Amniotic stem cell (primary cell): ENCODE measurements at regions not wholly inside any gene's neighbourhood (a gene's known extent, or its start where the extent isn't known, plus 50 kb on each side); places are given as distances from the start of the nearest gene placed in this dataset.

Experiments
- DNase-seq: peaks from one replicate; lab custom pipeline; 2025; lab: John Stamatoyannopoulos, UW

DNA sequence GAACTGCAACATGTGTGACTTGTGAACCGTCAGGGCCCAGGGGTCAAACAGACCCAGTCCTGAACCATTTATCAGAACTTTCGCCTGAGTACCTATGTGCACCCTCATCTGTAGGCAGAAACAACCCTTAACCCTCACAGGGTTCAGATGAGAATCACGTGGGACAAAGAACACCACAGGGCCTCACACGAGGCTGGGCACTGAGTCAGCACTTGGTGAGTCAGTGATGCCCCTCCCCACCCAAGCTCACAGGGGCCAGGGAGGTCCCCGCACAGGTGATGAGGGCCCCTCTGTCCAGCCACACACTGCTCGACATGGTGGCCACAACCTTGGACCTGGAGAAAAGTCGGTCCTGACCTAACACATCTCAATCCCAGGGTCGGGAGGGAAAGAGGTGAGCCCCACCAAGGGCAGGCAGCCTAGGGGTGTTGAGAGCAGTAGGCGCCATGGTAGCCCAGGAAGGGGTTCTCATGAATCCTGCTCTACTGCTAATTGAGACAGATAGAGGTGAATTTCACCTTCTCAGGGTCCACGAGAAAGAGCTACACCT is 176.4 kb downstream of the SHANK2 start:
- DNase-seq, result no peak

GRCh38 chr11:71075116-71075720 is 177.2 kb downstream of the SHANK2 start:
- no peak for DNase-seq

- DNase-seq, result no peak
Observed at GRCh38 chr11:71071736-71072509, 180.5 kb downstream of the SHANK2 start.

DNA sequence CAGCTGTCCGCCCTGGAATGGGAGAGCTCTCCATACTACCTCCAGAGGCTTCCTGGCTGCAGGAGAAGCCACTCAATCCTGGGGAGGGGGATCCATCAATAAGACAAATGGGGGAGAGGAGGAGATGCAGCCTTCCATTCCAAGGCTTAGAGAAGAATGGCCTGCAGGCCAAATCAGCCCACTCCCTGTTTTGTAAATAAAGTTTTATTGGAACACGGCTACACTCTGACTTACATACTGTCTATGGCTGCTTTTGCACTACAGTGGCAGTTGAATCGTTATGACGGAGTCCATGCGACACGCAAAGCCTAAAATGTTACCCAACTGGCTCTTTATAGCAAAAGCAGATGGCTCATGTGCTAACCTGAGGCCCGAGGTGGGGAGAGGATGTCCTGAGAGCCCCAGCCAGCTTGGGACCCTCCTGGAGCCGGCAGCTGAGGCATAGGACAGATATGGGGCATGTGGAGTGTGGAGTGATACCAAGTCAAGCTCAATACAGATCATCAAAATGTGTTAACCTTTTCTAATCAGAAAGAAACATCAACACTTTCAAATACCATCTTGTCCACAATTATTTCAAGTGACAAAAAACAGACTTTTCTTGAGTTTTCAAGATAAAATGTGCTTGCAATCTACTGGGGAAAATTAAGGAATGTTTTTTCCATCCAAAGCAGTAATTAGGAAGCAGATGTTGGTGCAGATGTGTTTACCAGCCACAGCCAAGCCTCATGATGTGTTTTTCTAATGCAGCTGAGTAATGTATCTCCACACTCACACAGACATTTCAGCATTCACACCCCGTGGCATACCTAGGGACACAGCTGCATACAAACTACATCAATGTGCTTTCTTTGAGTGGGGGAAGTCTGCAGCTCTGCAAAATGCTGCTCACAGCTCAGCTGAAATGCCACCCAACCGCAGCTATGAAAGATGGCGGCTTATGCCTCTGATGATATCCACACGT is 181.6 kb downstream of the SHANK2 start:
- DNase-seq, result no peak

DNA sequence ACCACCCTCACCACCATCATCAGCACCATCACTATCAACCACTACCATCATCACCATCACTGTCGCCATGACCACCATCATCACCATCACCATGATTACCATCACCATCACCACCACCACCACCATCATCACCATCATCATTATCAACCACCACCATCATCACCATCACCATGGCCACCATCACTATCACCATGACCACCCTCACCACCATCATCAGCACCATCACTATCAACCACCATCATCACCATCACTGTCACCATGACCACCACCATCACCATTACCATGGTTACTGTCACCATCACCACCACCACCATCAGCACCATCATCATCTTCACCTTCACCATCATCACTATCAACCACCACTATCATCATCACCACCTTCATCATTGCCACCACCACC is 183.4 kb downstream of the SHANK2 start:
- DNase-seq, result no peak

DNA sequence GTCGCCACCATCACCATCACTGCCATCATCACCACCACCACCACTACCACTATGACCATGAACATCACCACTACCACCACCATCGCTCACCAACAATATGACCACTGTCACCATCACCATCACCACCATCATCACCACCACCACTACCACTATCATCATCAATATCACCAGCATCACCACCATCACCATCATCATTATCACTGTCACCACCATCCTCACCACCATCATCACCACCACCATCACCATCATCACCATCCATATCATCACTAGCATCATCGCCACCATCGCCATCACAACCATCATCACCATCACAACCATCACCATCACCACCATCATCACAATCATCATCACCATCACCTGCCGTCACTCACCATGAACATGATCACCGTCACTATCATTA is 184.6 kb downstream of the SHANK2 start:
- no peak for DNase-seq

GRCh38 chr11:71066311-71066710 is 186.1 kb downstream of the SHANK2 start:
- no peak for DNase-seq

- DNase-seq, result no peak
Observed at GRCh38 chr11:71065841-71066240, 186.5 kb downstream of the SHANK2 start.

- no peak for DNase-seq
Observed at GRCh38 chr11:71064702-71065515, 187.5 kb downstream of the SHANK2 start.

DNA sequence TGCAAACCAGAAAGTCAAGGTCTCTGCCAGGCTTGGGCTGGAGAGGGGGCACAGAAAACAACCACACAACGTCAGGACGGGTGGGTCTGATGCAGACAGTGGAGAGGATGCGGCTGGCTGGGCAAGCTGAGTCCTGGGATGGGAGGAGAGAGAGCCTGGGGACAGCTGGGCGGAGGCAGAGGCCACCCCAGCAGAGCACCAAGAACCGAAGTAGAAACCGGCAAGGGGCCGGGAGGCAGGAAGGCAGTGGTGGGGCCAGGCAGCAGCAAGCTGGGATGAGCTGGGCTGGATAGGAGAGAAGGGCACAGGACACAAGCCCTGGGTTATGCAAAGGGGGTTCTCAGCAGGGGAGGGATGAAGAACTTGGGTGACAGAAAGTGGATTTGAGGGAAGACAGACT is 188.2 kb downstream of the SHANK2 start:
- no peak for DNase-seq

GRCh38 chr11:71063129-71063528 is 189.2 kb downstream of the SHANK2 start:
- no peak for DNase-seq

DNA sequence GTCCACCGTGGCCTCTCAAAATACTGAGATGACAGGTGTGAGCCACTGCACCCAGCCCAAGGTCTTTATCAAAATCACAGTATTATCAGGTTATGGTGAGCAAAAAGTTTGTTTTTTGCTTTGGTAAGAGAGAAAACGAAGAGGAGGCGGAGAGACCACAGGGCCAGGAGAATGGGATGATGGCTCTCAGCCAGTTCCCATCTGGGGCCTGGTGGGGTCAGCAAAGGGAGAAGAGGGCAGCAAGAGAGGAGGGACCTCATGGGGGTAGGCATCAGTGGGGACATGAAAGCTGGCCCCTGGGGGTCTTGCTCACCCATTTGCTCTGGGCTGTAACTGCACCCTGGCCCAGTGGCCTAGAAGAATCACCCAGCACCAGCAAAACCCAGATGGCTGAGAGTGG is 190.2 kb downstream of the SHANK2 start:
- DNase-seq, result no peak

DNA sequence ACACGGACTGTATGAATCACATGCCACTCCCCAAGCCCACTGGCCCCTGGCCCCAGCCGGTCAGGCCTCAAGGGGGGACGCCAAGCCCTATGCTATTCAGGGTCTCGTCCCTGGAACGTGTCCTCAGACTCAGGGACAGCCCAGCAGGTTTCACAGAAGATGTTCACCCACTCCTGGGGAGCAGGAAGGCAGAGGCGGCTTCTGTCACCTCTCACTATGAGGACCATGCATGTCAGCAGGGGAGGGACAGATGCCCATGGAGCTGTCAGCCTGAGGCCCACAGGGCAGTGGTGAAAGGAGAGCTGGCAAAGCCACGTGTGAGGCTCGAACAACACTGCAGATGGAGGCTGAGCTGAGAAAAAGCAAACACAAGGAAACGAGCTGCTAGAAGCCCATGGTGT is 192.0 kb downstream of the SHANK2 start:
- DNase-seq, result no peak

GRCh38 chr11:71059662-71060061 is 192.7 kb downstream of the SHANK2 start:
- DNase-seq, result no peak

GRCh38 chr11:71055925-71056324 is 196.5 kb downstream of the SHANK2 start:
- no peak for DNase-seq
